ENCODE measurements at regions not wholly inside any gene's neighbourhood (a gene's known extent, or its start where the extent isn't known, plus 50 kb on each side); places are given as distances from the start of the nearest gene placed in this dataset.
A peak's percentile ranks its signal among the peaks of the same experiment; 100 is the strongest.

DNA sequence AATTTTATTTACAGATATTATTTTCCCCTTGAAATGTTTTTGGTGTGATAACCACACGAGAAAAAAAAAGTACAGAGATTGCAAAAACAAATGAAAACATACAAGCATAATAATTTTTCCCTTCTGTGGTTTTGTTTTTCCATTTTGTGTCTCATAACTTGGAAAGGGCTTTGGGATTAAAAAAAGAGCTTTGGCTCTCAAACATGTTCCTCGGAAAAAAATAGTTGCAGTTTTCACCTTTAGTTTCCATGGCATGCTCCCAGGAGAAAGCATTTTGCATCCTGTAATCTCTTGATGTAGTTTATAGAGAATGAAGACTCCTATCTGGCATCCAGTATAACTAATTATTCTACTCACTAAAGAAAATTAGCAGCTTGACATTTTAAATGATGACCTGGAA lies 362.1 kb upstream of the PDGFD start:
- TF ChIP-seq, protein P1, sequence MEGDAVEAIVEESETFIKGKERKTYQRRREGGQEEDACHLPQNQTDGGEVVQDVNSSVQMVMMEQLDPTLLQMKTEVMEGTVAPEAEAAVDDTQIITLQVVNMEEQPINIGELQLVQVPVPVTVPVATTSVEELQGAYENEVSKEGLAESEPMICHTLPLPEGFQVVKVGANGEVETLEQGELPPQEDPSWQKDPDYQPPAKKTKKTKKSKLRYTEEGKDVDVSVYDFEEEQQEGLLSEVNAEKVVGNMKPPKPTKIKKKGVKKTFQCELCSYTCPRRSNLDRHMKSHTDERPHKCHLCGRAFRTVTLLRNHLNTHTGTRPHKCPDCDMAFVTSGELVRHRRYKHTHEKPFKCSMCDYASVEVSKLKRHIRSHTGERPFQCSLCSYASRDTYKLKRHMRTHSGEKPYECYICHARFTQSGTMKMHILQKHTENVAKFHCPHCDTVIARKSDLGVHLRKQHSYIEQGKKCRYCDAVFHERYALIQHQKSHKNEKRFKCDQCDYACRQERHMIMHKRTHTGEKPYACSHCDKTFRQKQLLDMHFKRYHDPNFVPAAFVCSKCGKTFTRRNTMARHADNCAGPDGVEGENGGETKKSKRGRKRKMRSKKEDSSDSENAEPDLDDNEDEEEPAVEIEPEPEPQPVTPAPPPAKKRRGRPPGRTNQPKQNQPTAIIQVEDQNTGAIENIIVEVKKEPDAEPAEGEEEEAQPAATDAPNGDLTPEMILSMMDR (conservative IDR thresholded peaks at IDR 0.05; ENCODE audit: control insufficient read depth, insufficient read depth, low read depth, low read length) = no peak
- DNase-seq (ENCODE audit: low read depth) = no peak
- H3K4me3 ChIP-seq (ENCODE audit: control insufficient read depth, low read depth, low read length) = no peak overlapping the region

DNA sequence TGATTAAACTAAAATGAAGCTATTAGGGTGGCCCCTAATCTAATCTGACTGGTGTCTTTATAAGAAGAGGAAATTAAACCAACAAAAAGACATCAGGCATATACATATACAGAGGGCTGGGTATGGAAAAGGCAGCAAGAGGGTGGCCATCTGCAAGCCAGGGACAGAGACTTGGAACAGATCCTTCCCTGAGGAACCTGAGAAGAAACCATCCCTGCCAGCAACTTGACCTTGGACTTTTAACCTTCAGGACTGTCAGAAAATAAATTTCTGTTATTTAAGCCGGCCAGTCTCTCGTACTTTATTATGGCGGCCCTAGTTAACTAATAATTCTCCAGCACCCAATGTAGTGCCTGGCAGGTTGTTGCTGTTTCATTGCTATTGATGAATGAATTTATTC lies 361.5 kb upstream of the PDGFD start:
- no peak for DNase-seq (ENCODE audit: low read depth)
- H3K4me3 ChIP-seq (ENCODE audit: control insufficient read depth, low read depth, low read length) = no peak overlapping the region
- TF ChIP-seq, protein P1 (conservative IDR thresholded peaks at IDR 0.05; ENCODE audit: control insufficient read depth, insufficient read depth, low read depth, low read length) = no peak

DNA sequence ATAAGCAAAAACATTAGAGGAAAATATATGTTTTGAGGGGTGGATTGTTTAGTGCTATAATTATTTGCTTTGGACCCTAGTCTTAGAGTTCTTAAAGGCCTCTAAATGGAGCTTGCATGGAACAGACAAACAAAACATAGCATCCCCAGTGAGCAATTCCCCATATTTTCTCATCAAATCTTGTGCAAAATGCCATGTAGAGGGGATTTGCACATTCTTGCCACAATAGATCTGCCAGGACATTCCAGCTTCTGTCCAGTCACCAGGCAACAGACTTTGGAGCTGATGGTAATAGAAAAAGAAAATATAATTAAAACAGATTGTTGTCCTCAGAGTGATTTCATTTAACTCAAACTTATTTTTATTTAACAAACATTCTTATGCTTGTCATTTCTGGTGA lies 360.3 kb upstream of the PDGFD start:
- no peak overlapping the region for H3K4me3 ChIP-seq (ENCODE audit: control insufficient read depth, low read depth, low read length)
- TF ChIP-seq, protein P1 (conservative IDR thresholded peaks at IDR 0.05; ENCODE audit: control insufficient read depth, insufficient read depth, low read depth, low read length) = no peak
- no peak for DNase-seq (ENCODE audit: low read depth)

DNA sequence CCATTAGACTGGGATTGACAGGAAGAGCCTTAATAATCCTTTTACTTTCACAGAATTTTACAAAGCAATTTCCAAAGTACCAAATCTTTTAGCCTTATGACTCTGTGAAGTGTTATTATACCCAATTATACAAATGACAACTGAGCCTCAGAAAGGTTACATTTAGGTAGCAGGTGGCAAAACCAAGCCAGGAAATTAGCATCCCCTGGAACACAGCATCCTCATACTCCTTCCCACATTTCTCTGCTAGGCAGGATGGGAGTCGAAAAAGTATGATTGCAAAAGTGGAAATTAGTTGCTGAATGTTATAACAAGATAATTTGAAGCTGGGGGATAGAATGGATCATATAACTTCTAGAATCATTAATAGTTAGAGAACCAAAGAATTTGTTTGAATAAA lies 359.7 kb upstream of the PDGFD start:
- TF ChIP-seq, protein P1 (conservative IDR thresholded peaks at IDR 0.05; ENCODE audit: control insufficient read depth, insufficient read depth, low read depth, low read length) = no peak

DNA sequence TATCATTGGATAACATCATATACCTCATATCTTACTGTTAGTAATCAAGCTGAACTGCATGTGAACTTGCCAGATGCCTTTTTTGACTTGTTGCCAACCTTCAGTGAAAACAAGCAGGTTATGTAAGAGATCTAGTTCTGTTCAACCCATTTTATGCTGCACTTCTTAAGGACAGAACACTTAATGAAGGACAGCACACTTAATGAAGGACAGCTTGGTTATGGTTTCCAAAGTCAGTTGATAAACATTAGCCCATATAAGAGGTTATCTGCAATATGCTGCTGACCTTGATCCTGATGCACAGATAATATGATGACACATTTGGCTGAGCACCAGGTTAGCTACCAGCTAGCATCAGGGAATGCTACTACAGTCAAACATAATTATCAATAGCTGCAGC lies 358.7 kb upstream of the PDGFD start:
- peak; percentile 33 for DNase-seq (ENCODE audit: low read depth)

More for the DNA sequence above, 359.7 kb upstream of the PDGFD start:
- no peak overlapping the region for H3K4me3 ChIP-seq (ENCODE audit: control insufficient read depth, low read depth, low read length)
- DNase-seq (ENCODE audit: low read depth) = no peak

DNA sequence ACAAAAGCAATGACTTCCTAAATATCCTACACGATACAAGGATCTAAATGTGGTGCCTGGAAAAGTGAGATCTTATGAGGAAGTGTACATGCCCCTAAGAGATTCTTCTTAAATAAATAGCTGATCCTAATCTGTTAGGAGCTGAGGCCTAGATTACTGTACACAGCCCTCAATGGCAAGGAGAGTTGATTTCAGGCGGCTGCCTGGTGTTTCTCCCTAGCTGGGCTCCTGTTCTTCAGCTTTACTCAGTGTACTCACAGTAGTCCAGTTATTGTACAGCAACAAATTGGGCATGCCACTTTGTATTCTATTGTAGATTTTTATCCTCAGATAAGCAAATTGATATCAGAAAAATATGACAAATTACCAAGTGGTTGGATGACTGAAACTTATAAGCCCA lies 358.2 kb upstream of the PDGFD start:
- H3K4me3 ChIP-seq (ENCODE audit: control insufficient read depth, low read depth, low read length) = no peak overlapping the region
- TF ChIP-seq, protein P1 (conservative IDR thresholded peaks at IDR 0.05; ENCODE audit: control insufficient read depth, insufficient read depth, low read depth, low read length) = no peak
- no peak for DNase-seq (ENCODE audit: low read depth)

More for the DNA sequence above, 358.7 kb upstream of the PDGFD start:
- TF ChIP-seq, protein P1 (conservative IDR thresholded peaks at IDR 0.05; ENCODE audit: control insufficient read depth, insufficient read depth, low read depth, low read length) = no peak
- H3K4me3 ChIP-seq (ENCODE audit: control insufficient read depth, low read depth, low read length) = no peak overlapping the region

DNA sequence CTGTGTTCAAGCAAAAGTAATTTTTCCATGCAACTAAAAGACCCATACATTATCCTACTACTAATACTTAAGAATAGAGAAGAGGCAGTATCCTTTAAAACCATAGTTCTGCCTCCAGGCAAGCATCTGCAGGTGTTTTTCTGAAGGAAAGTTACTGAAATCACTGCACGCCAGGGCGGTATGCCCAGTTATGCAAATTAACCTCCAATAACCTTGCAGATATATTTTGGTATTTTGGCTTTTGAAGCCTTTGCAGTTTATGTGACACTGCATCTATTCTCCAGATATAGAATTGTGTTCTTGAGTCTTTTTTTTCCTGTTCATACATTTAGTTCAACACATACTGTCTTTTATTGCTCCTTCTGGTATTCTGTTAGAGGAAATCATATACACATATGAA lies 346.2 kb upstream of the PDGFD start:
- DNase-seq (ENCODE audit: low read depth) = no peak
- no peak overlapping the region for H3K4me3 ChIP-seq (ENCODE audit: control insufficient read depth, low read depth, low read length)
- TF ChIP-seq, protein P1 (conservative IDR thresholded peaks at IDR 0.05; ENCODE audit: control insufficient read depth, insufficient read depth, low read depth, low read length) = no peak

All from fibroblast of mammary gland (primary cell).